PC-3 (cell line): ENCODE measurements at regions not wholly inside any gene's neighbourhood (a gene's known extent, or its start where the extent isn't known, plus 50 kb on each side); places are given as distances from the start of the nearest gene placed in this dataset.

ENCODE experiments used
- ATAC-seq: fragments of 200-7000 bp; cut with Tn5 transposase; 2 replicates; pipeline ENCODE4 v1.9.1; 2020; ENCODE audit warnings: mild to moderate bottlenecking, moderate library complexity
- BruUV-seq: library from RNA; stranded (reverse); fragments of 400-500 nt; replicated peaks from 2 replicates; lab custom pipeline; 2021; lab: Mats Ljungman, UMichigan
- CTCF ChIA-PET: fragments of 300-600 bp; sonication (Branson Sonifier 250); formaldehyde crosslinking; loops from one replicate; lab custom pipeline; 2022; ENCODE audit warnings: antibody characterized with exemption; lab: Charles Lee
- POLR2A ChIA-PET: fragments of 300-600 bp; sonication (Branson Sonifier 250); formaldehyde crosslinking; loops from one replicate; lab custom pipeline; 2022; ENCODE audit warnings: antibody characterized with exemption; ENCODE audit not compliant: unreplicated experiment; lab: Charles Lee
- DNase-seq: peaks from one replicate; pipeline ENCODE4 v3.0.0-alpha.2; 2015
- H2AFZ ChIP-seq: fragments of 300-600 bp; sonication (generic); 2 replicates; pipeline ENCODE4 v1.6.0; 2016; ENCODE audit warnings: antibody characterized with exemption, low read length
- H3F3A ChIP-seq: fragments of 300-600 bp; sonication (generic); one replicate; pipeline ENCODE4 v1.6.0; 2017; ENCODE audit warnings: antibody characterized with exemption, low read length, control low read depth, mild to moderate bottlenecking; ENCODE audit not compliant: unreplicated experiment
- H3K27ac ChIP-seq: fragments of 300-600 bp; sonication (generic); 2 replicates; pipeline ENCODE4 v1.5.1; 2016; ENCODE audit warnings: mild to moderate bottlenecking, low read length
- H3K27me3 ChIP-seq: fragments of 300-600 bp; sonication (generic); 2 replicates; pipeline ENCODE4 v1.6.1; 2016; ENCODE audit warnings: low read length, mixed read lengths
- H3K36me3 ChIP-seq: fragments of 300-600 bp; sonication (generic); 2 replicates; pipeline ENCODE4 v1.6.1; 2016; ENCODE audit warnings: low read depth, mixed run types, low read length, mixed read lengths
- H3K4me1 ChIP-seq: fragments of 300-600 bp; sonication (generic); 2 replicates; pipeline ENCODE4 v1.5.1; 2016; ENCODE audit warnings: low read length; ENCODE audit not compliant: insufficient read depth
- H3K4me2 ChIP-seq: fragments of 300-600 bp; sonication (generic); 2 replicates; pipeline ENCODE4 v1.6.0; 2016; ENCODE audit warnings: low read length
- H3K4me3 ChIP-seq: fragments of 300-600 bp; sonication (generic); 2 replicates; pipeline ENCODE4 v1.5.1; 2016; ENCODE audit warnings: mild to moderate bottlenecking, low read length, mixed read lengths
- H3K79me2 ChIP-seq: fragments of 300-600 bp; sonication (generic); 2 replicates; pipeline ENCODE4 v1.6.1; 2017; ENCODE audit warnings: low read length, mixed read lengths
- H3K9ac ChIP-seq: fragments of 300-600 bp; sonication (generic); 2 replicates; pipeline ENCODE4 v1.6.0; 2016; ENCODE audit warnings: mild to moderate bottlenecking, low read length
- H3K9me2 ChIP-seq: fragments of 300-600 bp; sonication (generic); replicated peaks from 2 replicates; pipeline ENCODE4 v1.6.1; 2016; ENCODE audit warnings: mixed run types, low read length, mixed read lengths
- H3K9me3 ChIP-seq: fragments of 300-600 bp; sonication (generic); 2 replicates; pipeline ENCODE4 v1.6.1; 2016; ENCODE audit warnings: low read length, mixed read lengths
- H4K20me1 ChIP-seq: fragments of 300-600 bp; sonication (generic); 2 replicates; pipeline ENCODE4 v1.6.1; 2016; ENCODE audit warnings: low read length, mixed read lengths
- EZH2 ChIP-seq: fragments of 300-600 bp; sonication (generic); IDR thresholded peaks from one replicate; pipeline ENCODE4 v1.6.1; 2017; ENCODE audit warnings: antibody characterized with exemption, mild to moderate bottlenecking, low read length; ENCODE audit not compliant: unreplicated experiment
- intact Hi-C: fragments of 100-400 bp; cut with micrococcal nuclease; formaldehyde crosslinking; loops from 2 replicates; pipeline ENCODE4 v1.9.0; 2023
- TF ChIP-seq, protein P1 (sequence below): fragments of 300-600 bp; sonication (generic); conservative IDR thresholded peaks from 2 replicates; pipeline ENCODE4 v1.5.1; 2017; ENCODE audit warnings: antibody characterized with exemption, low read depth, mild to moderate bottlenecking, low read length

DNA sequence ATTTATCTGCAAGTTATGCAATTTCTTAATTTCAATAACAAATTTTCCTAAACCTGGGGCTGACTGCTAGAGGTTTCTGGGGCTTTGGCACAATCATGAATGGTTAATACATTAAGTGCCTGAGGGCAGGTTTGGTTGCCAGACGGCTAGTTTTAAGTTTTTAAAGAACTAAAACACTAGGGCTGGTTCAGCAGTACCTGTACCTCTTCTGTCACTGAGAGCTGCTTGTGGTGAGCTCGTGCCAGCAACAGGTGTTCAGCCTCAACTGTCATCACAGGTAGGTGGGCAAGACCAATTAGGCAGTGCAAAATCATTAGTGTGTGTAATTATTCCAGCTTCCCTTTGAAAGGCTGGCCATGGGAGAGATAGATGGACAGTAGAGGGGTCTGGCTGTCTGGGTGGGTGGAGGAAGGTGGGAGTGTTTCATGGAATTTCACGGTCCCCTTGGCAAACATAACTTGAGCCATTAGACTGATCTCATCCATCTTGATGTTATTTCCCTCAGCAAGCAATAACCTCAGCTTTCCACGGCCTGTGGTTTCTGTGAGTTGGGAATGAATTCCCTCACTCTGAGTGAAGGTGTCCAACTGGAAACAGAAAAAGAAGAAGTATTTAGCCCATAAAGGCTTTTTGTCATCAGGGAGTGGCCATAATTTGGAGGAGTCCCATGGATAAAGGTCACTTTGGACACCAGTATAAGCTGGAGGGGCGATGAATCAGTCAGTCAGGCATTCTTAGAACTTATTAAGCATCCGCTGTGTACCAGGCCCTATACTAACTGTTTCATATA, 114.8 kb downstream of the SNX19 start:
- peak; percentile 83 for ATAC-seq

DNA sequence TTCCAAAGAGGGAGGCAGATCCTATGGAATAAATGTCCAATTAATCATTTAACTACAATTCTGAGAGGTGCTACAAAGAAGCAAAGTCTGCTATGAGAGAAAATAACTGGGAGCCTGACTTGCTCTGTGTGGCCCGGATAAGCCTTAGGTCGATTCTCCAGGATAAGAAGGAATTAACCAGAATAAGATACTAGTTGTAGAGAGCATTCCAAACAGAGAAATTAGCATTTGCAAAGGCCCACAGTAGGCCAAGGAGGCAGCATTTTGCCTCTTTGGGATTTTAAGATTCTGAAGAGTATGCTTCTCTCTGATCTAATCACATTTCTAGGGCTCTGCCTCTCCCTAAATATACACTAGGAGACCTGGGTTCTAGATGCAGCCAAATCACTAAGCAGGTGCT, 113.7 kb downstream of the SNX19 start:
- Histone ChIP-seq H3K4me2 (peak overlapping the region; percentile 66), H3K27ac (peak overlapping the region; percentile 90), H3K9me2 (no peaks in the 10 kb centered on the region), H3K27me3 (no peaks in the 10 kb centered on the region), H3K9me3 (no peaks in the 10 kb centered on the region), H3F3A (no peaks in the 10 kb centered on the region), H3K4me3 (no peak overlapping the region), H3K79me2 (no peaks in the 10 kb centered on the region), H3K9ac (peak overlapping the region; percentile 25), H2AFZ (no peak overlapping the region; the same call in 1 of the 2 replicates), H3K4me1 (peaks cover 46% of the 10 kb centered on the region), H4K20me1 (no peaks in the 10 kb centered on the region), H3K36me3 (no peaks in the 10 kb centered on the region)
- TF ChIP-seq, protein P1, sequence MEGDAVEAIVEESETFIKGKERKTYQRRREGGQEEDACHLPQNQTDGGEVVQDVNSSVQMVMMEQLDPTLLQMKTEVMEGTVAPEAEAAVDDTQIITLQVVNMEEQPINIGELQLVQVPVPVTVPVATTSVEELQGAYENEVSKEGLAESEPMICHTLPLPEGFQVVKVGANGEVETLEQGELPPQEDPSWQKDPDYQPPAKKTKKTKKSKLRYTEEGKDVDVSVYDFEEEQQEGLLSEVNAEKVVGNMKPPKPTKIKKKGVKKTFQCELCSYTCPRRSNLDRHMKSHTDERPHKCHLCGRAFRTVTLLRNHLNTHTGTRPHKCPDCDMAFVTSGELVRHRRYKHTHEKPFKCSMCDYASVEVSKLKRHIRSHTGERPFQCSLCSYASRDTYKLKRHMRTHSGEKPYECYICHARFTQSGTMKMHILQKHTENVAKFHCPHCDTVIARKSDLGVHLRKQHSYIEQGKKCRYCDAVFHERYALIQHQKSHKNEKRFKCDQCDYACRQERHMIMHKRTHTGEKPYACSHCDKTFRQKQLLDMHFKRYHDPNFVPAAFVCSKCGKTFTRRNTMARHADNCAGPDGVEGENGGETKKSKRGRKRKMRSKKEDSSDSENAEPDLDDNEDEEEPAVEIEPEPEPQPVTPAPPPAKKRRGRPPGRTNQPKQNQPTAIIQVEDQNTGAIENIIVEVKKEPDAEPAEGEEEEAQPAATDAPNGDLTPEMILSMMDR: no peak
- intact Hi-C loops: loop anchor here (5.0 kb wide), 1 partner anchor 45 kb away; no protein-coding TSS in a partner anchor
- POLR2A ChIA-PET: interaction anchor here (0.6 kb wide), 1 partner anchor 626 kb away, joined by 3 read pairs; no protein-coding TSS in a partner anchor
- BruUV-seq: no TSS peak
- CTCF ChIA-PET: no interaction called here
- ATAC-seq (no peak), DNase-seq (no peak)

More for the DNA sequence above, 114.8 kb downstream of the SNX19 start:
- H3K9me2 ChIP-seq: no peaks in the 10 kb centered on the region
- no peaks in the 10 kb centered on the region for H4K20me1 ChIP-seq
- peaks cover 53% of the 10 kb centered on the region for H3K4me1 ChIP-seq
- H3K9ac ChIP-seq: peak overlapping the region; percentile 67
- no peaks in the 10 kb centered on the region for H3K36me3 ChIP-seq
- peak; percentile 96 for DNase-seq
- peak overlapping the region; percentile 90 for H3K27ac ChIP-seq
- no peaks in the 10 kb centered on the region for H3K9me3 ChIP-seq
- no peaks in the 10 kb centered on the region for H3K27me3 ChIP-seq
- no peak for TF ChIP-seq EZH2
- TF ChIP-seq, protein P1: no peak
- no peaks in the 10 kb centered on the region for H3F3A ChIP-seq
- peak overlapping the region; percentile 37; the same call in 1 of the 2 replicates for H2AFZ ChIP-seq
- POLR2A ChIA-PET: interaction anchor here (0.6 to 0.7 kb wide), 2 partner anchors 26 to 155 kb away, joined by 4 to 6 read pairs; no protein-coding TSS in a partner anchor
- peak overlapping the region; percentile 66 for H3K4me2 ChIP-seq
- intact Hi-C loops: loop anchor here (5.0 kb wide), 1 partner anchor 46 kb away; no protein-coding TSS in a partner anchor
- CTCF ChIA-PET: interaction anchor here (0.6 kb wide), 2 partner anchors 164 to 360 kb away, joined by 3 read pairs; no protein-coding TSS in a partner anchor
- TSS peak; percentile 92 for BruUV-seq
- H3K4me3 ChIP-seq: 0 out of 2 replicates have a peak overlapping the region, but pooled peaks have one; percentile 8
- H3K79me2 ChIP-seq: no peaks in the 10 kb centered on the region
